ENCODE measurements at regions not wholly inside any gene's neighbourhood (a gene's known extent, or its start where the extent isn't known, plus 50 kb on each side); places are given as distances from the start of the nearest gene placed in this dataset.

GRCh38 chrX:20609916-20610415 lies 343.3 kb upstream of the RPS6KA3 start:
- DNase-seq (ENCODE audit: low read depth): no peak

- no peak for DNase-seq (ENCODE audit: low read depth)
These were observed 340.1 kb upstream of the RPS6KA3 start for GRCh38 chrX:20606831-20607230.

GRCh38 chrX:20596856-20597255 lies 330.1 kb upstream of the RPS6KA3 start:
- no peak for DNase-seq (ENCODE audit: low read depth)

GRCh38 chrX:20595928-20596575 lies 329.3 kb upstream of the RPS6KA3 start:
- DNase-seq (ENCODE audit: low read depth): no peak

GRCh38 chrX:20594985-20595384 lies 328.3 kb upstream of the RPS6KA3 start:
- no peak for DNase-seq (ENCODE audit: low read depth)

- DNase-seq (ENCODE audit: low read depth): no peak
These were observed 327.1 kb upstream of the RPS6KA3 start for GRCh38 chrX:20593836-20594235.

- no peak for DNase-seq (ENCODE audit: low read depth)
These were observed 326.7 kb upstream of the RPS6KA3 start for GRCh38 chrX:20593402-20593801.

GRCh38 chrX:20591246-20591645 lies 324.5 kb upstream of the RPS6KA3 start:
- no peak for DNase-seq (ENCODE audit: low read depth)

- DNase-seq (ENCODE audit: low read depth): no peak
These were observed 319.1 kb upstream of the RPS6KA3 start for GRCh38 chrX:20585782-20586181.

- DNase-seq (ENCODE audit: low read depth): no peak
These were observed 304.9 kb upstream of the RPS6KA3 start for GRCh38 chrX:20571611-20572010.

- no peak for DNase-seq (ENCODE audit: low read depth)
These were observed 300.4 kb upstream of the RPS6KA3 start for GRCh38 chrX:20567108-20567507.

- peak; percentile 47 for DNase-seq (ENCODE audit: low read depth)
These were observed 280.9 kb upstream of the RPS6KA3 start for GRCh38 chrX:20547611-20548051.

GRCh38 chrX:20545538-20545937 lies 278.8 kb upstream of the RPS6KA3 start:
- DNase-seq (ENCODE audit: low read depth): no peak

- DNase-seq (ENCODE audit: low read depth): no peak
These were observed 275.4 kb upstream of the RPS6KA3 start for GRCh38 chrX:20542072-20542471.

GRCh38 chrX:20538974-20539373 lies 272.3 kb upstream of the RPS6KA3 start:
- no peak for DNase-seq (ENCODE audit: low read depth)

- no peak for DNase-seq (ENCODE audit: low read depth)
These were observed 265.0 kb upstream of the RPS6KA3 start for GRCh38 chrX:20531667-20532066.

GRCh38 chrX:20530406-20530921 lies 263.8 kb upstream of the RPS6KA3 start:
- DNase-seq (ENCODE audit: low read depth): peak; percentile 42

GRCh38 chrX:20529711-20530110 lies 263.0 kb upstream of the RPS6KA3 start:
- DNase-seq (ENCODE audit: low read depth): no peak

GRCh38 chrX:20529301-20529700 lies 262.6 kb upstream of the RPS6KA3 start:
- DNase-seq (ENCODE audit: low read depth): no peak

- DNase-seq (ENCODE audit: low read depth): no peak
These were observed 260.9 kb upstream of the RPS6KA3 start for GRCh38 chrX:20527558-20528011.

- DNase-seq (ENCODE audit: low read depth): no peak
These were observed 260.3 kb upstream of the RPS6KA3 start for GRCh38 chrX:20527041-20527440.

GRCh38 chrX:20523626-20524312 lies 257.1 kb upstream of the RPS6KA3 start:
- DNase-seq (ENCODE audit: low read depth): no peak

- peak; percentile 43 for DNase-seq (ENCODE audit: low read depth)
These were observed 255.7 kb upstream of the RPS6KA3 start for GRCh38 chrX:20522420-20522819.

All from fibroblast of the conjunctiva (primary cell).